GM19043 (cell line): ENCODE measurements at regions not wholly inside any gene's neighbourhood (a gene's known extent, or its start where the extent isn't known, plus 50 kb on each side); places are given as distances from the start of the nearest gene placed in this dataset.

Experiments used
- ATAC-seq: cut with Tn5 transposase; IDR thresholded peaks from one replicate; pipeline ENCODE4 v1.9.1; 2021; ENCODE audit warnings: low read depth; ENCODE audit not compliant: unreplicated experiment

- ATAC-seq = no peak
Measured at GRCh38 chr18:73660931-73661856, 486.4 kb downstream of the FBXO15 start.

DNA sequence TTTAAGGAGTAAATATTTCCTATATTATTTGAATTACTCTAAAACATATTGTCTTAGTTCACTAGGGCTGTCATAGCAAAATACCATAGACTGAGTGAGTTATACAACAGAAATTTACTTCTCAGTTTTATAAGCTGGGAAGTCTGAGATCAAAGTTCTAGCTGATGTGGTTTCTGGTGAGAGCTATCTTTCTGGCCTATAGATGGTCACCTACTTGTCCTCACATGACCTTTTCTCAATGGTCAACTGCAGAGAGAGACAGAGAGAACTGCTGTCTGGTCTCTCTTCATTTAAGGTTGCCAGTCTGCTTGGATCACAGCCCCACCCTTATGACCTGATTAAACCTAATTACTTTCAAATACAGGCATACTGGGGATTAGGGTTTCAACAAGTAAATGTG, 490.9 kb downstream of the FBXO15 start:
- ATAC-seq = no peak

GRCh38 chr18:73653827-73654226, 493.8 kb downstream of the FBXO15 start:
- ATAC-seq = no peak

DNA sequence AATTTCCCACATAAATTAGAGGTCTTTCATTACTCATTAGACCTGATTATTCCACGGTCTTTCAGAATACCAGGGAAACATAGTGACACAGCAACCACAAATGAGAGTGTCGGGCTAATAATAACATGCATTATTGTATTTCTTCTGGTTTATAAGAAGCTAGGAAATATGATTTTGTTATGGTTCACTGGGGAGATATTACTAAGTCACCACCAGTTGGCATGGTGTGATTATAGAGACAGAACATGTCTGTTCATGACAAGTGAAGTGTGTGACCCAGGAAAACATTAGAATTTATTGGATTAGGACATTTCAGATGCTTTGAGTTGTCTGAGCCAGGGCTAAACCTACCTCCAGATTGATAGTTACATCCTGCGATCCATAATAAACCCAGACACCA, 494.4 kb downstream of the FBXO15 start:
- ATAC-seq = no peak

- ATAC-seq = no peak
Measured at GRCh38 chr18:73647391-73647790, 500.2 kb downstream of the FBXO15 start.

DNA sequence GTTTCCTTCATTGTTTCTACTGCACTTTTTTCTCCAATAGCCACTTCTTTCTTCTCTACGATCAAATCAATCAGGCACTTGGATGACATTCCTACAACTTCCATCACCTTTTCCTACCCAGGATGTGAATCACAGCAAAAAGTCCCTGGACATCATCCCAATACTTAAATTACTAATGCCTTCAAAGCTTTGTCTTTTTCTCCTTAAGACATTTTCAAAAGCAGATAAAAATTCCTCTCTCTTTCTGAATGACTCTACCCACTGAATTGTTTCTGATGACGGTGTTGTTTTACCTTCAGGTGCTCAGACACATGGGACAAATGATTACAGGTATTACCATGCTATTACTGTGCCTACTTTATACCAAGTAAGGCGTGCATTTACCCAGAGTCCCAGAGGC, 500.9 kb downstream of the FBXO15 start:
- ATAC-seq = no peak

GRCh38 chr18:73646196-73646595, 501.4 kb downstream of the FBXO15 start:
- ATAC-seq = no peak

DNA sequence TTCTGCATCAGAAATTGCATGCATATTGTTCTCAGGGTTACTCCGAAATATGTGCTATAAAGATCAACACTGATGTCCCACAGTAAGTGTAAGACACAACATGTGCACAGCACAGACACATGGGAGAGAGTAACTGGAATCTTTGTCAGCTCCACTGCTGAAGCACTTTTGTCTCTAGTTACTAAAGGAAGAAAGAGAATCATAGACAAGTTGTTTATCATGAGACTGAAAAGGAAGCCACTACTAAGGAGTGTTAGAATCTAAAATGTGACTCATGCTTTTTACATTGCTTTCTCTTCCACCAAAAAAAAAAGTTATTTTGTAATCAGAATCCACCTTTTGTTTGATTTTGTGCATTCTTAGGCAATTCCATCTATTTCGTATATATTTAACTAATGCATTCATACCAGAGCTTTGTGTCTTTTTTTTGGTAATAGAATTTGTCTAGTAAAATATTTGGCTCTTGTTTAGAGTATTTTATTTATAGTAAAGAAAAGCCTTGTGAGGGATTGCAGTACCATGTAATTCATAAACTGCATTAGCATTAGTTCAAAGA, 502.4 kb downstream of the FBXO15 start:
- ATAC-seq = no peak

- no peak for ATAC-seq
Measured at GRCh38 chr18:73639788-73640187, 507.8 kb downstream of the FBXO15 start.

GRCh38 chr18:73638709-73639108, 508.9 kb downstream of the FBXO15 start:
- ATAC-seq = no peak

DNA sequence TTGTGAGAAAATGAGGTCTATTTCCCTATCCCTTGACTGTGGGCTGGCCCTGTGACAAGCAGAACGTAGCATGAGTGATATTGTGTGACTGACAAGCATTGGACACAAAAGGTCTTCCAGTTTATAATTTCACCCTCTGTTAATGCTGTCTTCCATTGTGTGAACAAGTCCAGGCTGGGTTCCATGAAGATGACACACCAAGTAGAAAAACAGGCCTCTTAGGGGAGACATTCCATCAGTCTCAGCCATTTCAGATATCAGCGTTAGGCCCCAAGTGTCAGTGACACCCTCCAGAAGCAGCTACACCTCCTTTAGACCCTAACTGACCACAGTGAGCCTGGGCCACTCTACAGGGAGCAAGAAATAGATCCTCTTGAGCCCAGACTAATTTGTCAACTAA, 511.3 kb downstream of the FBXO15 start:
- ATAC-seq = no peak

DNA sequence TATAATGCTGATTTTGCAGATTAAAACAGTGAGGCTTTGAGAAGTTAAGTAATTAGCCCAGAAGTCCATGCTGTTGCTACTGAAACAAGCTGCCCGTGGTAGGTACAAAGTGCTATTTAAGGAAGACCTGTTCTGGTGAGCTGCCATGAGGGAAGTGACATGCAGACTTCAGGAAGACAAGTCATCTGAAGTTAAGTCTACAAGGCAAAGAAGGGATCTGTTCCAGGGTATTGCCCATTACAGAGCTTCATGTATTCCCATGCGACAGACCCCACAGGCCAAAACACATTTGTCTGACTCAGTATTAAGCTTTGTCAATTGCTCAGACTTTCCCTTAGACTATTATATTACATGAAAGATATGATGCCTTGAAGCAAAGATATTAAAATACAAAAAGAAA, 520.8 kb downstream of the FBXO15 start:
- no peak for ATAC-seq

DNA sequence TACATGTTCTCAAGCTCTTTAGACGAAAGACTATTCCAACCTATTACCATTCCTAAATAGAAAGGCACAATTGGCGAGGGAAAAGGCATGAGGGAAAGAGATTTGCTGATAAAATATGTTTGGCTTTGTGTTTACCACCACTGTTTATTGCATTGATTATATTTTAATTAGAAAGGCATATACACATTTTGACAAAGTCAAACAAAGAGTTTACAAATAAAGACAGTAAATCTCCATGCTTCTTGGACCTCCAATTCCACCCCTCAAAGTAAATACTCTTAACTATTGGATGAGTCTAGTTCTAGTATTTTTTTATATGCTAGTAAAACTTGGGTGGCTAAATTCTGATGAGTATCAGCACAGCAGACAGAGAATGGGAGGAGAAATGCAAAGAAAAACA, 521.4 kb downstream of the FBXO15 start:
- no peak for ATAC-seq

GRCh38 chr18:73621091-73621490, 526.5 kb downstream of the FBXO15 start:
- no peak for ATAC-seq

DNA sequence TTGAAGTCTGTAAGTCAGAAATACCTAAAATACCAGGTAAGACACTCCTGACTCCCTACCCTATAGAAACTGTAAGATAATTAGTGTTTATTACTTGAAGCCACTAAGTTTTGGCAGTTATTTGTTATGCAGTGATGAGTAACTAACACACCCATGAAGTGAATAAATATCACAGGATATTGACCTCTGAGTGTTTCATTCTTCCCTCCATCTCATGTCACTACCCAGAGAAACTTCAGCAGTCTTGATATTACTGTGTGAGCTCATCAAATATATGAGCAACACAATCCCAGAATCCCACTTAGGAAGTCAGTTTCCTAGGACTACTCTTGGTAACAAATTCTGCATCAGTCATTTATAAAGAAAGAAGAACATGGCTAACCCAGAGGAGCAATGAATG, 529.7 kb downstream of the FBXO15 start:
- ATAC-seq = no peak

DNA sequence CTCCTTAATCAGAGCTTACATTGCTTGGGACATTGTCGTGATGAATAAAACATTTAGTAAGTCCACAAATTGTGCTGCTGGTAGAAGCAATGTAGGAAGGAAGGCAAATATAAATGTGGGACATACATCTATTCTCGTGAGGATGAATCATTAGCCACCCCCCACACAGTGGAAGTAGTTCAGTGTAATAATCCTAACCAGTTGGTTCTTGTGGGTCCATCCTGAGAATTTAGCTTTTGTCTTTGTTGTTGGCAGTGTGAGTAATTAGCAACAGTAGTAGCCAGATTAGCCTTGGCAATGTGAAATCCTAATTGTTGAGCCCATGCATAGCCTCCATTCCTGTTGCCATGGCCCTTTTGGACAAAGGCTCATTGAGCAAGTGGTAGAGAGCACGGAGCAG, 532.1 kb downstream of the FBXO15 start:
- ATAC-seq = no peak

- no peak for ATAC-seq
Measured at GRCh38 chr18:73614812-73615211, 532.8 kb downstream of the FBXO15 start.

DNA sequence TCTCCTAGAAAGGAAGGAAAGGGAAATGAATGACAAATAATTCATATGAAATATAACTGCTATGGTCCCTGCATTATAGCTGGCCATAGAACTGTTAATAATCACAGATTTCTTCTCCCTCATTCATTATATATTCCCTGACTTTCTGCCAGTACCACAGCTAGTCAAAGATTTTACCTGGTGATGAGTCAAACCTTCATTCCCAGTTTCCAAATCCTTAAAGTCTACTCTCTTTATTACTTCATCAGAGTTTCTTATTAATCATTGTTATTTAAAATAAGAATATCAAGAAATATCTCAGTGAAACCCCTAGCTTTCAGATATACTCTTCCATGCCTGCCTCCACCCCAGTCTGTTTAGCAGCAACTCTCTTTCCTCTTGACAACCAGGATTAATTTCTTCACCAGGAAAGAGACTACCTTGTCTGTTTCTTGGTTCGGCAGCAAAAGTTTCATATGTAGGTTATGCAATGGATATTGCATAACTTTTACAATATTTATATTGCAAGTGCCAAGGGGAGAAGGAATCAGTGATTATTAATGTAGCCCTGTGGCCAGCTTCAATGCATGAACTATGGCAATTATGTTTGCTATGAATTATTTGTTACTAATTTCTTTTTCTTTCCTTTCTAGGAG, 533.8 kb downstream of the FBXO15 start:
- no peak for ATAC-seq

GRCh38 chr18:73597832-73598615, 549.6 kb downstream of the FBXO15 start:
- no peak for ATAC-seq

DNA sequence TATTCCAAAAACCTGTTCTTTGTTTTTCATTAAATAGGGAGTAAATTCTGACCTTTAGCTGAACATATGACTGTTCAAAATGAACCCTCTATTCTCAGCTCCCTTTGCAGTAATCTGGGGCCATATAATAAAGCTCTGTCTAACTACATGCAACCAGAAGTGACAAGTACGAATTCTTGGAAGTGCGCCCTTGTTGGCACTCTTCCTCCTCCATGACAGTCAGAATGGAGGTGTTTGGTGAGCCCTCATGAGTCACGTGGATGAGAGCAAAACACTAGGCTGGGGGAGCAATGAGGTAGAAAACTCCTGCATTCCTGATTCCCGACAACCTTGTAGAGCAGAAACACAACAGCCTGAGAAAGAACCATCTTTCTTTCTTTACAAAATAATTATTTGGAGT, 552.9 kb downstream of the FBXO15 start:
- ATAC-seq = no peak

DNA sequence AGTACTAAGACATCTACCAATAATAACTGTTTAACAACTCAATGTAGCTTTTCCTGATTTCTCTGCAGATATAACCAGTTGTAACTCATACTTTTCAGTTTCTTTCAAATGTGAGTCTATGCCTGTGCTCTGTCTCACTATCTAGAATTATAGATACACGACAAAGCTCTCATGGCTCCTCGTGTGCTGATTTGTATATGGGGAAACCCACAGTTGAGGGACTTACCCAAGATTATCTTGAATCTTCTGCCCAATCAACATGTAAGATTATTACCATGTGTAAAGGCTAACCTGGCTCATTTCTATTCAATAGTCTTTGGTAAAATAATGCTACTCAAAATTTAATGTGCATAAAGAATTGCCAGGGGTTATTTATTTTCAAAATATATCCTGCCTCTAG, 554.4 kb downstream of the FBXO15 start:
- ATAC-seq = no peak
